ENCODE measurements at regions not wholly inside any gene's neighbourhood (a gene's known extent, or its start where the extent isn't known, plus 50 kb on each side); places are given as distances from the start of the nearest gene placed in this dataset.

DNA sequence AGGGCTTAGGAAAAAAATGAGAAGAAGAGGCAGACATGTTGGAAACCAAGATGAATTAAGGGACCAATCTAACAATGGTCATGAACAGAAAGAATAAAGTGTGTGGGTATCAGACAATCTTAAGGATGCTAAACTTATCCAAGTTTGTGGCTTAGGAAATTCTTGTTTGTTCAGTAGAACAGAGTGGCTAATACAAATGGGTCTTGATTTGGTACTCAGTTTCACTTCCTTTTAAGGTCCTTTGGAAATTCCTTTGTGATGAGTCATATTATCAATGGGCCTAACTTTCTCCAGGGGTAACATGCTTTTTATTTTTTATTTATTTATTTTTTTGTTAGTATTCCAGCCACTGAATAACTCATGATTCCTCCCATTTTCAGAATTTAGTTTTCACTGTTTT is 1154.7 kb upstream of the FLRT2 start:
- no peak overlapping the region for H3K4me3 Mint-ChIP-seq (ENCODE audit: unreplicated experiment)
- no peaks in the 10 kb centered on the region for H3K27me3 Mint-ChIP-seq (ENCODE audit: unreplicated experiment)
- DNase-seq (ENCODE audit: extremely low spot score, unreplicated experiment) = no peak
- TF ChIP-seq, protein P1, sequence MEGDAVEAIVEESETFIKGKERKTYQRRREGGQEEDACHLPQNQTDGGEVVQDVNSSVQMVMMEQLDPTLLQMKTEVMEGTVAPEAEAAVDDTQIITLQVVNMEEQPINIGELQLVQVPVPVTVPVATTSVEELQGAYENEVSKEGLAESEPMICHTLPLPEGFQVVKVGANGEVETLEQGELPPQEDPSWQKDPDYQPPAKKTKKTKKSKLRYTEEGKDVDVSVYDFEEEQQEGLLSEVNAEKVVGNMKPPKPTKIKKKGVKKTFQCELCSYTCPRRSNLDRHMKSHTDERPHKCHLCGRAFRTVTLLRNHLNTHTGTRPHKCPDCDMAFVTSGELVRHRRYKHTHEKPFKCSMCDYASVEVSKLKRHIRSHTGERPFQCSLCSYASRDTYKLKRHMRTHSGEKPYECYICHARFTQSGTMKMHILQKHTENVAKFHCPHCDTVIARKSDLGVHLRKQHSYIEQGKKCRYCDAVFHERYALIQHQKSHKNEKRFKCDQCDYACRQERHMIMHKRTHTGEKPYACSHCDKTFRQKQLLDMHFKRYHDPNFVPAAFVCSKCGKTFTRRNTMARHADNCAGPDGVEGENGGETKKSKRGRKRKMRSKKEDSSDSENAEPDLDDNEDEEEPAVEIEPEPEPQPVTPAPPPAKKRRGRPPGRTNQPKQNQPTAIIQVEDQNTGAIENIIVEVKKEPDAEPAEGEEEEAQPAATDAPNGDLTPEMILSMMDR (IDR thresholded peaks at IDR 0.05) = no peak
- no peak overlapping the region for H3K27ac Mint-ChIP-seq (ENCODE audit: unreplicated experiment)
- H3K4me1 Mint-ChIP-seq (ENCODE audit: unreplicated experiment) = peaks cover 16% of the 10 kb centered on the region
- H3K36me3 Mint-ChIP-seq (ENCODE audit: unreplicated experiment) = peaks cover 2% of the 10 kb centered on the region
- peaks cover 8% of the 10 kb centered on the region for H3K9me3 Mint-ChIP-seq (ENCODE audit: unreplicated experiment)

DNA sequence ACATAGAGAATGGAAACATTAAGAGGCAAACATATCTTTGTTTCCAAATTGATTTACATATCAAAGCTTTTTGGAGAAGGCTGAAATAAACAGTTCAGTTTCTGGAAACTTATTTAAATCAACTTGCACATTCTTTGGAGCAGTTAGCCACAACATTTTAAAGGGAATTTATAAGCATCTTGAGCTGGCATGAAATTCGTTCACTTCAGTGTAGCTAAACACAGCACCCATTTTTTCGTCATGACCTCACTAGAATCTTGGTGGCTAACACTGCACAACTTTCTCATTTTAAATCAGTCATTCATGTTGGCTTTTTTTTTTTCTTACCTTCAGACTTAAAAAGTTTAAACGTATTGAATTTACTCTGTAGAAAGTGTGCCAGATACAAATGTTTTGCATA is 1139.9 kb upstream of the FLRT2 start:
- peaks cover 19% of the 10 kb centered on the region for H3K9me3 Mint-ChIP-seq (ENCODE audit: unreplicated experiment)
- peaks cover 2% of the 10 kb centered on the region for H3K36me3 Mint-ChIP-seq (ENCODE audit: unreplicated experiment)
- H3K27ac Mint-ChIP-seq (ENCODE audit: unreplicated experiment) = no peak overlapping the region
- H3K4me1 Mint-ChIP-seq (ENCODE audit: unreplicated experiment) = peaks cover 19% of the 10 kb centered on the region
- no peak for DNase-seq (ENCODE audit: extremely low spot score, unreplicated experiment)
- no peak overlapping the region for H3K4me3 Mint-ChIP-seq (ENCODE audit: unreplicated experiment)
- H3K27me3 Mint-ChIP-seq (ENCODE audit: unreplicated experiment) = no peaks in the 10 kb centered on the region
- TF ChIP-seq, protein P1 (IDR thresholded peaks at IDR 0.05) = no peak

DNA sequence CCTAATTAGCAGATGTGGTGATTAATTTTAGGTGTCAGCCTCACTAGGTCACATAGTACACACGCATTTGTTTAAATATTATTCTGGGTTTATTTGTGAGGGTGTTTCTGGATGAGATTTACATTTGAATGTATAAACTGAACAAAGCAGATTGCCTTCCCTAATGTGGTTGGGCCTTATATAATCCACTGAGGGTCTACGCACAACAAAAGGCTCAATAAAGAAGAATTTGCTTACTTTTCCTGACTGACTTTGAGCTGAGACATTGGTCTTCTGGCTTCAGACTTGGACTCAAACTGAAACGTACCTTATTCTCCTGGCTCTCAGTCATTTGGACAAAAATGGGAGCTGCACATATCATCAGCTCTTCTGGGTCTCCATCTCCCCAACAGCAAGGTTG is 1132.3 kb upstream of the FLRT2 start:
- no peaks in the 10 kb centered on the region for H3K27me3 Mint-ChIP-seq (ENCODE audit: unreplicated experiment)
- no peak overlapping the region for H3K27ac Mint-ChIP-seq (ENCODE audit: unreplicated experiment)
- H3K9me3 Mint-ChIP-seq (ENCODE audit: unreplicated experiment) = peaks cover 27% of the 10 kb centered on the region
- no peaks in the 10 kb centered on the region for H3K36me3 Mint-ChIP-seq (ENCODE audit: unreplicated experiment)
- TF ChIP-seq, protein P1 (IDR thresholded peaks at IDR 0.05) = no peak
- H3K4me1 Mint-ChIP-seq (ENCODE audit: unreplicated experiment) = peaks cover 24% of the 10 kb centered on the region
- no peak for DNase-seq (ENCODE audit: extremely low spot score, unreplicated experiment)
- H3K4me3 Mint-ChIP-seq (ENCODE audit: unreplicated experiment) = no peak overlapping the region

GRCh38 chr14:84399296-84399910 is 1130.5 kb upstream of the FLRT2 start:
- TF ChIP-seq, protein P1 (IDR thresholded peaks at IDR 0.05) = no peak
- no peak for DNase-seq (ENCODE audit: extremely low spot score, unreplicated experiment)
- Mint-ChIP-seq H3K27me3 (ENCODE audit: unreplicated experiment) (no peaks in the 10 kb centered on the region), H3K36me3 (ENCODE audit: unreplicated experiment) (no peaks in the 10 kb centered on the region), H3K27ac (ENCODE audit: unreplicated experiment) (no peak overlapping the region), H3K9me3 (ENCODE audit: unreplicated experiment) (peaks cover 23% of the 10 kb centered on the region), H3K4me3 (ENCODE audit: unreplicated experiment) (no peak overlapping the region), H3K4me1 (ENCODE audit: unreplicated experiment) (peaks cover 24% of the 10 kb centered on the region)

DNA sequence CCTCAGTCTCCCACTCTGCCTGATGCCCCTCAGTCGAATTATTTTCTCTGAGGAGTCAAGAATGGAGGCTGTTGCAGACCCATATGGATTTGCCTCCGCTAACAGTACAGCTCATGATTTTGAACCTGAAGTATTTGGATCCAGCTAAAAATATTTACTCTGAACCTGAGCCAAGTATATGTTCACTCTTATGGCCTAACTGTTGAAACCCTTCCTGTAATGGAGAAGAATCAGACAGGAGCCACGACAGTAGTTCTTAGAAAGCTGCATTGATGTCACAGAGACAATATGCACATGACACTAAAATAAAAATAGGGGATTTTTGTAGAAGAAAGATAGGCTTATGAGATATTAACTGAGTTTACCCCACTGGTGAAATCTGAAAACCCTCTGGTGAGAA is 1128.3 kb upstream of the FLRT2 start:
- H3K9me3 Mint-ChIP-seq (ENCODE audit: unreplicated experiment) = peaks cover 13% of the 10 kb centered on the region
- TF ChIP-seq, protein P1 (IDR thresholded peaks at IDR 0.05) = no peak
- H3K27ac Mint-ChIP-seq (ENCODE audit: unreplicated experiment) = peak overlapping the region; percentile 44
- no peak overlapping the region for H3K4me3 Mint-ChIP-seq (ENCODE audit: unreplicated experiment)
- peaks cover 21% of the 10 kb centered on the region for H3K4me1 Mint-ChIP-seq (ENCODE audit: unreplicated experiment)
- H3K27me3 Mint-ChIP-seq (ENCODE audit: unreplicated experiment) = no peaks in the 10 kb centered on the region
- no peak for DNase-seq (ENCODE audit: extremely low spot score, unreplicated experiment)
- H3K36me3 Mint-ChIP-seq (ENCODE audit: unreplicated experiment) = no peaks in the 10 kb centered on the region

Data from osteocyte (in vitro differentiated cells).